SU-DHL-6 (cell line): ENCODE measurements at regions not wholly inside any gene's neighbourhood (a gene's known extent, or its start where the extent isn't known, plus 50 kb on each side); places are given as distances from the start of the nearest gene placed in this dataset.
"Not testable (repeated sequence)": the region's sequence is repeated elsewhere in the genome, so short reads cannot be mapped to it uniquely, and the experiment has no call there.

ENCODE experiments used
- H2AFZ ChIP-seq: fragments of 200-600 bp; sonication (generic); 2 replicates; pipeline ENCODE4 v1.6.1; 2014; ENCODE audit warnings: low read depth, mild to moderate bottlenecking, moderate library complexity, mixed read lengths, antibody characterized with exemption, low read length; ENCODE audit not compliant: severe bottlenecking
- H3F3A ChIP-seq: fragments of 200-600 bp; shearing (Covaris generic); 2 replicates; pipeline ENCODE4 v1.6.0; 2016; ENCODE audit warnings: antibody characterized with exemption, mild to moderate bottlenecking; ENCODE audit not compliant: insufficient read depth
- H3K27ac ChIP-seq: fragments of 200-600 bp; sonication (generic); 2 replicates; pipeline ENCODE4 v1.5.1; 2016; ENCODE audit warnings: low read depth, mild to moderate bottlenecking, low read length, moderate library complexity, mixed read lengths
- H3K27me3 ChIP-seq: fragments of 200-600 bp; sonication (generic), shearing (Covaris generic); 2 replicates; pipeline ENCODE4 v1.6.0; 2014; ENCODE audit warnings: mild to moderate bottlenecking, low read length
- H3K36me3 ChIP-seq: fragments of 200-600 bp; sonication (generic); 2 replicates; pipeline ENCODE4 v1.6.1; 2014; ENCODE audit warnings: mild to moderate bottlenecking, low read length, mixed read lengths
- H3K4me2 ChIP-seq: fragments of 300-600, 200-600 bp; shearing (Covaris generic), sonication (generic); 2 replicates; pipeline ENCODE4 v1.6.0; 2014; ENCODE audit warnings: low read length, low read depth, mild to moderate bottlenecking; ENCODE audit not compliant: poor library complexity, severe bottlenecking
- H3K4me3 ChIP-seq: fragments of 200-600 bp; sonication (generic); 2 replicates; pipeline ENCODE4 v1.5.1; 2014; ENCODE audit warnings: antibody characterized with exemption, low read length, mild to moderate bottlenecking, mixed read lengths; ENCODE audit not compliant: insufficient read depth, poor library complexity, severe bottlenecking
- H3K79me2 ChIP-seq: fragments of 200-600 bp; sonication (generic); 2 replicates; pipeline ENCODE4 v1.6.1; 2014; ENCODE audit warnings: mild to moderate bottlenecking, low read length, moderate library complexity; ENCODE audit not compliant: insufficient read depth
- H3K9ac ChIP-seq: fragments of 200-600 bp; sonication (generic); 2 replicates; pipeline ENCODE4 v1.7.0; 2014; ENCODE audit warnings: mild to moderate bottlenecking, low read length
- H3K9me2 ChIP-seq: fragments of 200-600 bp; sonication (generic); replicated peaks from 2 replicates; pipeline ENCODE4 v1.6.1; 2014; ENCODE audit warnings: low read length; ENCODE audit not compliant: insufficient read depth
- H3K9me3 ChIP-seq: fragments of 200-600 bp; sonication (generic); 2 replicates; pipeline ENCODE4 v1.6.1; 2014; ENCODE audit warnings: low read length, mixed read lengths; ENCODE audit not compliant: insufficient read depth
- H4K20me1 ChIP-seq: fragments of 200-600 bp; sonication (generic); 2 replicates; pipeline ENCODE4 v1.6.1; 2014; ENCODE audit warnings: low read depth, mild to moderate bottlenecking, antibody characterized with exemption, low read length, moderate library complexity, mixed read lengths
- EZH2phosphoT487 ChIP-seq: fragments of 200-600 bp; sonication (generic), shearing (Covaris generic); conservative IDR thresholded peaks from 2 replicates; pipeline ENCODE4 v1.6.1; 2018; ENCODE audit warnings: mild to moderate bottlenecking, antibody characterized with exemption, low read length, moderate library complexity, mixed read lengths
- TF ChIP-seq, protein P1 (sequence below): fragments of 200-600 bp; sonication (generic); IDR thresholded peaks from one replicate; pipeline ENCODE4 v1.5.1; 2017; ENCODE audit warnings: antibody characterized with exemption, mild to moderate bottlenecking, low read length, moderate library complexity; ENCODE audit not compliant: insufficient read depth, poor library complexity, severe bottlenecking

DNA sequence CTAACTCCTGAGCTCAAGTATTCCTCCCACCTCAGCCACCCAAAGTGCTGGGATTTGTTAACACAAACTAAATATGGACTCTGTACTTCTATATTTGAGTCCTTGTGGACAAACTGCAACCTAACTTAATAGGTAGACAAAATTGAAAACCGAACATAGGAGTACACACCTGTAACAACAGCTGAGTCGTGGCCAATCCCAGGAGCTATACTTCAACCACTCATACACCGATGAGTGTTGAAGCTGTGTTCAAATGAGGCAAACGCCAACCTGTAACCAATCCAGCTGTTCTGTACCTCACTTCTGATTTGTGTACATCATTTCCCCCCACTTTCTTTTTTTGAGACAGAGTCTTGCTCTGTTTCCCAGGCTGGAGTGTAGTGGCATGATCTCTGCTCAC is 471.5 kb upstream of the C16orf82 start:
- TF ChIP-seq, protein P1, sequence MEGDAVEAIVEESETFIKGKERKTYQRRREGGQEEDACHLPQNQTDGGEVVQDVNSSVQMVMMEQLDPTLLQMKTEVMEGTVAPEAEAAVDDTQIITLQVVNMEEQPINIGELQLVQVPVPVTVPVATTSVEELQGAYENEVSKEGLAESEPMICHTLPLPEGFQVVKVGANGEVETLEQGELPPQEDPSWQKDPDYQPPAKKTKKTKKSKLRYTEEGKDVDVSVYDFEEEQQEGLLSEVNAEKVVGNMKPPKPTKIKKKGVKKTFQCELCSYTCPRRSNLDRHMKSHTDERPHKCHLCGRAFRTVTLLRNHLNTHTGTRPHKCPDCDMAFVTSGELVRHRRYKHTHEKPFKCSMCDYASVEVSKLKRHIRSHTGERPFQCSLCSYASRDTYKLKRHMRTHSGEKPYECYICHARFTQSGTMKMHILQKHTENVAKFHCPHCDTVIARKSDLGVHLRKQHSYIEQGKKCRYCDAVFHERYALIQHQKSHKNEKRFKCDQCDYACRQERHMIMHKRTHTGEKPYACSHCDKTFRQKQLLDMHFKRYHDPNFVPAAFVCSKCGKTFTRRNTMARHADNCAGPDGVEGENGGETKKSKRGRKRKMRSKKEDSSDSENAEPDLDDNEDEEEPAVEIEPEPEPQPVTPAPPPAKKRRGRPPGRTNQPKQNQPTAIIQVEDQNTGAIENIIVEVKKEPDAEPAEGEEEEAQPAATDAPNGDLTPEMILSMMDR, result no peak
- TF ChIP-seq EZH2phosphoT487, result no peak
- no peaks in the 10 kb centered on the region for H3K9me3 ChIP-seq
- H3K27ac ChIP-seq, result no peak overlapping the region
- no peaks in the 10 kb centered on the region for H4K20me1 ChIP-seq
- no peaks in the 10 kb centered on the region; the same call in 1 of the 2 replicates for H3K9me2 ChIP-seq
- no peaks in the 10 kb centered on the region for H3K79me2 ChIP-seq
- no peak overlapping the region for H3K9ac ChIP-seq
- H3K4me3 ChIP-seq, result no peak overlapping the region
- no peaks in the 10 kb centered on the region for H3F3A ChIP-seq
- no peaks in the 10 kb centered on the region for H3K36me3 ChIP-seq
- H3K4me2 ChIP-seq, result no peak overlapping the region
- H2AFZ ChIP-seq, result no peak overlapping the region
- no peaks in the 10 kb centered on the region for H3K27me3 ChIP-seq

GRCh38 chr16:26596033-26596432 is 470.7 kb upstream of the C16orf82 start:
- H3F3A ChIP-seq, H3K9ac ChIP-seq, H2AFZ ChIP-seq, H3K27ac ChIP-seq, H3K79me2 ChIP-seq, H3K4me3 ChIP-seq, H3K9me2 ChIP-seq, H3K36me3 ChIP-seq, H3K27me3 ChIP-seq, H3K4me2 ChIP-seq, H4K20me1 ChIP-seq, H3K9me3 ChIP-seq: not testable (repeated sequence)

- no peaks in the 10 kb centered on the region for H3F3A ChIP-seq
- no peaks in the 10 kb centered on the region for H4K20me1 ChIP-seq
- no peaks in the 10 kb centered on the region for H3K9me2 ChIP-seq
- no peak overlapping the region for H3K4me3 ChIP-seq
- no peaks in the 10 kb centered on the region for H3K27me3 ChIP-seq
- no peaks in the 10 kb centered on the region for H3K36me3 ChIP-seq
- no peak overlapping the region for H3K4me2 ChIP-seq
- no peaks in the 10 kb centered on the region for H3K9me3 ChIP-seq
- no peak overlapping the region for H2AFZ ChIP-seq
- no peak overlapping the region for H3K27ac ChIP-seq
- no peaks in the 10 kb centered on the region for H3K79me2 ChIP-seq
- H3K9ac ChIP-seq, result no peak overlapping the region
- TF ChIP-seq EZH2phosphoT487, result no peak
- TF ChIP-seq, protein P1, result no peak
These were observed 468.7 kb upstream of the C16orf82 start for GRCh38 chr16:26598061-26598460.

DNA sequence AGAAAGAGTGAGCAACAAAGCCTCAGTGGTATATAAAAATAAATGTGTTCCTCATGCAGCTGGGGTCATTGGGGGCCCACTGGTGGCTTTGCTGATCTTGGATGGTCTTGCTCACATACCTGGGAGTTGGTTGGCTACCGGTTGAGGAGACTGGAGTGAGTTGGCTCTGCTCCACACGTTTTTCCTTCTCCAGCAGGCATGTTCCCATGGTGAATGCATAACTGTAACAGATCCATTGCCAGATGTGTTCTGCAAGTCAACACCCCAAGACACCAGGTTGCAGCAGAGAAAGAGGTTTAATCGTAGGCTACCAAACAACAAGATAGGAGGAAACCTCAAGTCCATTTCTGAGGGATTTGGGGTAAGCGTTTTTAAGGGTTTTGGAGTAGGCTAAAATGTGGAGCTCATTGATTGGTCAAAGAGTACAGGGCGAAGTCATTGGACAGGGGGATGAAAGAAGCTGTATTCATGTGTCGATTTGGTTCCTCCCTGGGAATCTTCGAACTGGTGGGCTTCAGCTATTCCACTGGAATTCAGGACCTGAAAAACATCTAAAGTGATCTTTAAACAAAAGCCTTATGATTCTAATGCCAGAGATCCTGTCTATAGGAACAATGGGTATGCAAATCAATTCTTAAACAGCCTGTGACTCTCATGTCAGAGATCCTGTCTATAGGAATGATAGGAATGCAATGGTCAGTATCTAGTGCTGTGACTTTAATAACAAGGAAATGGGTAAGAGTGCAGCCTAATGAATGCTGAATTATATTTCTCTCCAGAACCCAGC is 467.5 kb upstream of the C16orf82 start:
- no peak overlapping the region for H2AFZ ChIP-seq
- H3K4me3 ChIP-seq, result no peak overlapping the region
- no peaks in the 10 kb centered on the region for H3K79me2 ChIP-seq
- no peaks in the 10 kb centered on the region for H3K36me3 ChIP-seq
- TF ChIP-seq, protein P1, result no peak
- no peak for TF ChIP-seq EZH2phosphoT487
- H3K9me2 ChIP-seq, result no peaks in the 10 kb centered on the region
- no peak overlapping the region for H3K4me2 ChIP-seq
- no peak overlapping the region for H3K27ac ChIP-seq
- no peak overlapping the region for H3K9ac ChIP-seq
- no peaks in the 10 kb centered on the region for H4K20me1 ChIP-seq
- H3K27me3 ChIP-seq, result no peaks in the 10 kb centered on the region
- no peaks in the 10 kb centered on the region for H3F3A ChIP-seq
- no peaks in the 10 kb centered on the region for H3K9me3 ChIP-seq
